Hepatocyte (in vitro differentiated cells): ENCODE measurements at regions not wholly inside any gene's neighbourhood (a gene's known extent, or its start where the extent isn't known, plus 50 kb on each side); places are given as distances from the start of the nearest gene placed in this dataset.

Experiments used
- DNase-seq: peaks from one replicate; pipeline ENCODE4 v3.0.0-alpha.2; 2016; ENCODE audit warnings: low spot score
- H2AFZ ChIP-seq: fragments of 200-600 bp; sonication (generic); 2 replicates; pipeline ENCODE4 v1.6.0; 2016; ENCODE audit warnings: antibody characterized with exemption, mild to moderate bottlenecking
- H3K27ac ChIP-seq: fragments of 200-600 bp; sonication (generic); 2 replicates; pipeline ENCODE4 v1.5.1; 2016; ENCODE audit warnings: mild to moderate bottlenecking
- H3K27me3 ChIP-seq: fragments of 200-600 bp; sonication (generic); 2 replicates; pipeline ENCODE4 v1.6.1; 2016
- H3K36me3 ChIP-seq: fragments of 200-600 bp; sonication (generic); replicated peaks from 2 replicates; pipeline ENCODE4 v1.5.1; 2016; ENCODE audit warnings: low read depth; ENCODE audit not compliant: insufficient read depth
- H3K4me1 ChIP-seq: fragments of 200-600 bp; sonication (generic); 2 replicates; pipeline ENCODE4 v1.5.1; 2016; ENCODE audit warnings: mild to moderate bottlenecking, moderate library complexity; ENCODE audit not compliant: insufficient read depth
- H3K4me2 ChIP-seq: fragments of 200-600 bp; sonication (generic); 2 replicates; pipeline ENCODE4 v1.6.0; 2016
- H3K4me3 ChIP-seq: fragments of 200-600 bp; sonication (generic); 2 replicates; pipeline ENCODE4 v1.5.1; 2016; ENCODE audit warnings: mild to moderate bottlenecking
- H3K79me2 ChIP-seq: fragments of 200-600 bp; sonication (generic); 2 replicates; pipeline ENCODE4 v1.6.0; 2017; ENCODE audit warnings: mild to moderate bottlenecking
- H3K9me2 ChIP-seq: fragments of 200-600 bp; sonication (generic); replicated peaks from 2 replicates; pipeline ENCODE4 v1.6.0; 2017; ENCODE audit warnings: mild to moderate bottlenecking; ENCODE audit not compliant: insufficient read depth
- H3K9me3 ChIP-seq: fragments of 200-600 bp; sonication (generic); 2 replicates; pipeline ENCODE4 v1.5.1; 2016; ENCODE audit warnings: low read depth, mild to moderate bottlenecking
- H4K20me1 ChIP-seq: fragments of 200-600 bp; sonication (generic); 2 replicates; pipeline ENCODE4 v1.6.0; 2016; ENCODE audit warnings: mild to moderate bottlenecking; ENCODE audit not compliant: insufficient read depth, poor library complexity, severe bottlenecking
- EZH2 ChIP-seq: fragments of 200-600 bp; sonication (generic); IDR thresholded peaks from 2 replicates; pipeline ENCODE4 v1.6.1; 2016; ENCODE audit warnings: antibody characterized with exemption, mild to moderate bottlenecking, borderline replicate concordance
- EZH2phosphoT487 ChIP-seq: fragments of 200-600 bp; sonication (generic); IDR thresholded peaks from one replicate; pipeline ENCODE4 v1.6.1; 2018; ENCODE audit warnings: antibody characterized with exemption, mild to moderate bottlenecking, low read depth, moderate library complexity; ENCODE audit not compliant: unreplicated experiment, severe bottlenecking
- WGBS: methylation state at CpG from one replicate; pipeline ENCODE4 v1.1.6; 2016; ENCODE audit warnings: low lambda C conversion rate; ENCODE audit errors: missing lambda C conversion rate; 5-methylcytosine and 5-hydroxymethylcytosine counted together
- TF ChIP-seq, protein P1 (sequence below): fragments of 200-600 bp; sonication (generic); IDR thresholded peaks from 2 replicates; pipeline ENCODE4 v1.5.1; 2016; ENCODE audit warnings: antibody characterized with exemption, mild to moderate bottlenecking; ENCODE audit not compliant: poor library complexity

DNA sequence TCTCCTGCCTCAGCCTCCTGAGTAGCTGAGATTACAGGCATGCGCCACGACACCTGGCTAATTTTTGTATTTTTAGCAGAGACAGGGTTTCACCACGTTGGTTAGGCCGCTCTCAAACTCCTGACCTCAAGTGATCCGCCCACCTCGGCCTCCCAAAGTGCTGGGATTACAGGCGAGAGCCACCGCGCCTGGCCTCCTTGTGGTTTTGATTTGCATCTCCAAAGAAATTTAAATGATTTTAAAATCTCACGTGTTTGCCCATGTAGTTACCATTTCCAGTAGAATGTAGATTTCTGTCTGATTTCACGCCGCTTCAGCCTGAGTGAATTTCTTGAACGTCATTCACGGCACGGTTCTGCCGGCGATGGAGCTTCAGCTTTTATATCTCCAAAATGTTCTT is 55.8 kb downstream of the IGF2 start:
- no peak overlapping the region for H2AFZ ChIP-seq
- H3K9me2 ChIP-seq, result no peaks in the 10 kb centered on the region
- H3K36me3 ChIP-seq, result no peaks in the 10 kb centered on the region
- H3K79me2 ChIP-seq, result no peaks in the 10 kb centered on the region
- H3K4me1 ChIP-seq, result no peaks in the 10 kb centered on the region
- H4K20me1 ChIP-seq, result no peaks in the 10 kb centered on the region
- no peak for DNase-seq
- H3K27me3 ChIP-seq, result no peaks in the 10 kb centered on the region
- no peak overlapping the region for H3K27ac ChIP-seq
- 88% methylated on average over 17 of the region's 17 CpGs for WGBS
- H3K4me2 ChIP-seq, result no peak overlapping the region
- H3K4me3 ChIP-seq, result no peak overlapping the region
- no peaks in the 10 kb centered on the region for H3K9me3 ChIP-seq
- TF ChIP-seq EZH2phosphoT487 (no peak), EZH2 (no peak)
- TF ChIP-seq, protein P1, sequence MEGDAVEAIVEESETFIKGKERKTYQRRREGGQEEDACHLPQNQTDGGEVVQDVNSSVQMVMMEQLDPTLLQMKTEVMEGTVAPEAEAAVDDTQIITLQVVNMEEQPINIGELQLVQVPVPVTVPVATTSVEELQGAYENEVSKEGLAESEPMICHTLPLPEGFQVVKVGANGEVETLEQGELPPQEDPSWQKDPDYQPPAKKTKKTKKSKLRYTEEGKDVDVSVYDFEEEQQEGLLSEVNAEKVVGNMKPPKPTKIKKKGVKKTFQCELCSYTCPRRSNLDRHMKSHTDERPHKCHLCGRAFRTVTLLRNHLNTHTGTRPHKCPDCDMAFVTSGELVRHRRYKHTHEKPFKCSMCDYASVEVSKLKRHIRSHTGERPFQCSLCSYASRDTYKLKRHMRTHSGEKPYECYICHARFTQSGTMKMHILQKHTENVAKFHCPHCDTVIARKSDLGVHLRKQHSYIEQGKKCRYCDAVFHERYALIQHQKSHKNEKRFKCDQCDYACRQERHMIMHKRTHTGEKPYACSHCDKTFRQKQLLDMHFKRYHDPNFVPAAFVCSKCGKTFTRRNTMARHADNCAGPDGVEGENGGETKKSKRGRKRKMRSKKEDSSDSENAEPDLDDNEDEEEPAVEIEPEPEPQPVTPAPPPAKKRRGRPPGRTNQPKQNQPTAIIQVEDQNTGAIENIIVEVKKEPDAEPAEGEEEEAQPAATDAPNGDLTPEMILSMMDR, result no peak

DNA sequence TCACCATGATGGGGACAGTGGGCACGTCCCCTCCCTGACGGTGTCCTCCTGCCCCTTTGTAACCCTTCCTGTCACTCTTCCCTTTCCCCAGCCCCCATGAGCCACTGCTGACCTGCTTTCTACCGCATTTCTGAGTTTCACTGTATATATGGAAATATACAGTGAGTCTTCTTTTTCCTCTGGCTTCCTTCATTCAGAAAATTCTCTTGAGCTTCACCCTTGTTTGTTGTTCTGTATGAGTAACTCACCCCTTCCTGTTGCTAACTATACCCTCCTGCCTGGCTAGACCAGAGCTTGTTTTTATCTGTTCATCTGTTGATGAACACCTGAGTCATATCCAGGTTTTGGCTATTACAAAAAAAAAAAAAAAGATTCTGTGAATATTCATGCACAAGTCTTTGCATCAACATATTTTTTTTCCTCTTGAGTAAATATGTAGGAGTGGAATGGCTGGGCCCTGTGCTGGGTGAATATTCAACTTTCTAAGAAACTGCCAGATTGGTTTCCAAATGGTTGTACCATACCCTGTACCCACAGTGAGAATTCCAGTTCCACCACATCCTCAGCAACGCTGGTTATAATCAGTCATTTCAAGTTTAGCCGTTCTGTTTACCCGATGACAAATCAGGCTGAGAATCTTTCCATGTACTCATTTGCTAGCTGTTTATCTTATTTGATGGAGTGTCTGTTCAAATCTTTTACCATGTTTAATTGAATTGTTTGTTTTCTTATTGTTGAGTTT is 62.0 kb downstream of the IGF2 start:
- no peaks in the 10 kb centered on the region for H3K4me1 ChIP-seq
- TF ChIP-seq EZH2phosphoT487, result no peak
- no peak for TF ChIP-seq EZH2
- TF ChIP-seq, protein P1, result no peak
- H3K4me3 ChIP-seq, result no peak overlapping the region
- H2AFZ ChIP-seq, result no peak overlapping the region
- no peak overlapping the region for H3K4me2 ChIP-seq
- no peaks in the 10 kb centered on the region for H3K27me3 ChIP-seq
- H4K20me1 ChIP-seq, result no peaks in the 10 kb centered on the region
- H3K36me3 ChIP-seq, result no peaks in the 10 kb centered on the region
- no peaks in the 10 kb centered on the region for H3K79me2 ChIP-seq
- H3K9me2 ChIP-seq, result no peaks in the 10 kb centered on the region
- DNase-seq, result no peak
- WGBS, result 53% methylated on average over 6 of the region's 6 CpGs
- peak overlapping the region; percentile 4 for H3K27ac ChIP-seq
- H3K9me3 ChIP-seq, result no peaks in the 10 kb centered on the region

DNA sequence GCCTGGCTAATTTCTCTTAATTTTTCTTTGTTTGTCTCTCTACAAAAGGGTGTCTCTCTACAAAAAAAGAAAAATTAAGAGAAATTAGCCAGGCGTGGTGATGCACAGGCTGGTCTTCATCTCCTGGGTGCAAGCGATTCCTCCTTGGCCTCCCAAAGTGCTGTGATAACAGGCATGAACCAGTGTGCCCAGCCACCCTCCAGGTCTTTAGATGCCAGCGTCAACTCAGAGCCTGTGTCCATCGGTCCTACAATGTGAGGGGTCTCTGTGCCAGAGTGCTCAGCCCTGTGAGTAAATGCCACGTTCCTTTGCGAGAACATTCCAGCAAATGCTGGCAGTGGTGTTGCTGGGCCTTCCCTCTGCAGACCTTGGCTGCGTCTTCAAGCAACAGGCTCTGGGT is 62.7 kb downstream of the IGF2 start:
- no peak for TF ChIP-seq EZH2
- no peak for TF ChIP-seq EZH2phosphoT487
- TF ChIP-seq, protein P1, result no peak
- Histone ChIP-seq H2AFZ (no peak overlapping the region), H3K4me1 (no peaks in the 10 kb centered on the region), H3K27ac (no peak overlapping the region), H3K36me3 (no peaks in the 10 kb centered on the region), H4K20me1 (no peaks in the 10 kb centered on the region), H3K4me3 (no peak overlapping the region), H3K79me2 (no peaks in the 10 kb centered on the region), H3K9me3 (no peaks in the 10 kb centered on the region), H3K4me2 (no peak overlapping the region), H3K27me3 (no peaks in the 10 kb centered on the region), H3K9me2 (no peaks in the 10 kb centered on the region)
- WGBS, result 98% methylated on average over 7 of the region's 7 CpGs
- DNase-seq, result no peak
